ENCODE measurements at regions not wholly inside any gene's neighbourhood (a gene's known extent, or its start where the extent isn't known, plus 50 kb on each side); places are given as distances from the start of the nearest gene placed in this dataset.

DNA sequence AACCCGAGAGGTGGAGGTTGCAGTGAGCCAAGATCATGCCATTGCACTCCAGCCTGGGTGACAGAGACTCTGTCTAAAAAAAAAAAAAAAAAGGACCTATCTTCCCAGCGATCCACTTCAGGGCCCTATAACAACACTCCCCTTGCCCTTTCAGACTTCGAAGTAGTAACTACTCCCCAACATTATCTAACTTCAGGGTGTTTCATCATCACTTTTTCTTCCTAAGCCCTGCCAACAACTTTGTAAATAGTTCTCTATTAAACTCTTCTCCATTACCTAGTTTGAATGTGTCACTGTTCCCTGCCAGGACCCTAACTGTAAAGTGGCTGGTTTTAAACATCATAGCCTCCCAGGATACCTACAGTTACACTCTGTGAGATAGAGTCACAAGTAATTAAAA, 220.8 kb downstream of the BTG1 start:
- Histone ChIP-seq H3K4me1 (ENCODE audit: control insufficient read depth, insufficient read depth, low read length) (peaks cover 3% of the 10 kb centered on the region; the same call in 1 of the 2 replicates), H3K9me3 (ENCODE audit: control insufficient read depth, insufficient read depth, low read depth, low read length) (peaks cover 3% of the 10 kb centered on the region; the same call in 1 of the 2 replicates), H3K36me3 (ENCODE audit: control insufficient read depth, insufficient read depth, low read length) (no peaks in the 10 kb centered on the region), H3K4me3 (ENCODE audit: low read depth in 2 of 2, low read length in 2 of 2) (no peak overlapping the region), H3K27me3 (ENCODE audit: control insufficient read depth, insufficient read depth, low read length) (no peaks in the 10 kb centered on the region), H3K27ac (ENCODE audit: low read length) (no peak overlapping the region; the same call in 1 of the 2 replicates)
- intact Hi-C loops (cut with micrococcal nuclease; ENCODE audit: unreplicated experiment), result no loop called here
- in situ Hi-C loops (cut with HindIII; ENCODE audit: low pct_unique_long_range_greater_than_20kb, low sequenced_read_pairs), result no loop called here
- TF ChIP-seq, protein P1, sequence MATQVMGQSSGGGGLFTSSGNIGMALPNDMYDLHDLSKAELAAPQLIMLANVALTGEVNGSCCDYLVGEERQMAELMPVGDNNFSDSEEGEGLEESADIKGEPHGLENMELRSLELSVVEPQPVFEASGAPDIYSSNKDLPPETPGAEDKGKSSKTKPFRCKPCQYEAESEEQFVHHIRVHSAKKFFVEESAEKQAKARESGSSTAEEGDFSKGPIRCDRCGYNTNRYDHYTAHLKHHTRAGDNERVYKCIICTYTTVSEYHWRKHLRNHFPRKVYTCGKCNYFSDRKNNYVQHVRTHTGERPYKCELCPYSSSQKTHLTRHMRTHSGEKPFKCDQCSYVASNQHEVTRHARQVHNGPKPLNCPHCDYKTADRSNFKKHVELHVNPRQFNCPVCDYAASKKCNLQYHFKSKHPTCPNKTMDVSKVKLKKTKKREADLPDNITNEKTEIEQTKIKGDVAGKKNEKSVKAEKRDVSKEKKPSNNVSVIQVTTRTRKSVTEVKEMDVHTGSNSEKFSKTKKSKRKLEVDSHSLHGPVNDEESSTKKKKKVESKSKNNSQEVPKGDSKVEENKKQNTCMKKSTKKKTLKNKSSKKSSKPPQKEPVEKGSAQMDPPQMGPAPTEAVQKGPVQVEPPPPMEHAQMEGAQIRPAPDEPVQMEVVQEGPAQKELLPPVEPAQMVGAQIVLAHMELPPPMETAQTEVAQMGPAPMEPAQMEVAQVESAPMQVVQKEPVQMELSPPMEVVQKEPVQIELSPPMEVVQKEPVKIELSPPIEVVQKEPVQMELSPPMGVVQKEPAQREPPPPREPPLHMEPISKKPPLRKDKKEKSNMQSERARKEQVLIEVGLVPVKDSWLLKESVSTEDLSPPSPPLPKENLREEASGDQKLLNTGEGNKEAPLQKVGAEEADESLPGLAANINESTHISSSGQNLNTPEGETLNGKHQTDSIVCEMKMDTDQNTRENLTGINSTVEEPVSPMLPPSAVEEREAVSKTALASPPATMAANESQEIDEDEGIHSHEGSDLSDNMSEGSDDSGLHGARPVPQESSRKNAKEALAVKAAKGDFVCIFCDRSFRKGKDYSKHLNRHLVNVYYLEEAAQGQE (IDR thresholded peaks at IDR 0.05; ENCODE audit: insufficient read depth in 1 of 2, low read depth in 2 of 2, low read length in 1 of 2), result no peak
- TF ChIP-seq, protein P2, sequence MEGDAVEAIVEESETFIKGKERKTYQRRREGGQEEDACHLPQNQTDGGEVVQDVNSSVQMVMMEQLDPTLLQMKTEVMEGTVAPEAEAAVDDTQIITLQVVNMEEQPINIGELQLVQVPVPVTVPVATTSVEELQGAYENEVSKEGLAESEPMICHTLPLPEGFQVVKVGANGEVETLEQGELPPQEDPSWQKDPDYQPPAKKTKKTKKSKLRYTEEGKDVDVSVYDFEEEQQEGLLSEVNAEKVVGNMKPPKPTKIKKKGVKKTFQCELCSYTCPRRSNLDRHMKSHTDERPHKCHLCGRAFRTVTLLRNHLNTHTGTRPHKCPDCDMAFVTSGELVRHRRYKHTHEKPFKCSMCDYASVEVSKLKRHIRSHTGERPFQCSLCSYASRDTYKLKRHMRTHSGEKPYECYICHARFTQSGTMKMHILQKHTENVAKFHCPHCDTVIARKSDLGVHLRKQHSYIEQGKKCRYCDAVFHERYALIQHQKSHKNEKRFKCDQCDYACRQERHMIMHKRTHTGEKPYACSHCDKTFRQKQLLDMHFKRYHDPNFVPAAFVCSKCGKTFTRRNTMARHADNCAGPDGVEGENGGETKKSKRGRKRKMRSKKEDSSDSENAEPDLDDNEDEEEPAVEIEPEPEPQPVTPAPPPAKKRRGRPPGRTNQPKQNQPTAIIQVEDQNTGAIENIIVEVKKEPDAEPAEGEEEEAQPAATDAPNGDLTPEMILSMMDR (IDR thresholded peaks at IDR 0.05), result no peak
- TF ChIP-seq SIN3A (IDR thresholded peaks at IDR 0.05; ENCODE audit: borderline replicate concordance, insufficient read depth, low read depth, low read length) (no peak), TCF7L2 (IDR thresholded peaks at IDR 0.05; ENCODE audit: low read depth, low read length) (no peak), POLR2AphosphoS5 (IDR thresholded peaks at IDR 0.05; ENCODE audit: low read depth, low read length) (no peak)
- POLR2A ChIA-PET, result no interaction called here
- ATAC-seq (no peak), DNase-seq (ENCODE audit: low read depth, low spot score) (no peak)
- CTCF ChIA-PET, result no interaction called here
- no TSS peak for BruUV-seq (replicated peaks)

DNA sequence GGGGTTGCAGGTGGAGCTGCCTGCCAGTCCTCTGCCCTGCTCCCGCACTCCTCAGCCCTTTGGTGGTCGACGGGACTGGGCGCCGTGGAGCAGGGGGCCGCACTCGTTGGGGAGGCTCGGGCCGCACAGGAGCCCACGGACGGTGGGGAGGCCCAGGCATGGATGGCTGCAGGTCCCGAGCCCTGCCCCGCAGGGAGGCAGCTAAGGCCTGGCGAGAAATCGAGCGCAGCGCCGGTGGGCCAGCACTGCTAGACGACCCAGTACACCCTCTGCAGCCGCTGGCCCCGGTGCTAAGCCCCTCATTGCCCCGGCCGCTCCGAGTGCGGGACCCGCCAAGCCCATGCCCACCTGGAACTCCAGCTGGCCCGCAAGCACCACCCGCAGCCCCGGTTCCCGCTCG, 221.8 kb downstream of the BTG1 start:
- Histone ChIP-seq H3K4me3 (ENCODE audit: low read depth in 2 of 2, low read length in 2 of 2) (no peak overlapping the region), H3K4me1 (ENCODE audit: control insufficient read depth, insufficient read depth, low read length) (peaks cover 3% of the 10 kb centered on the region; the same call in 1 of the 2 replicates), H3K27ac (ENCODE audit: low read length) (no peak overlapping the region), H3K27me3 (ENCODE audit: control insufficient read depth, insufficient read depth, low read length) (no peaks in the 10 kb centered on the region), H3K9me3 (ENCODE audit: control insufficient read depth, insufficient read depth, low read depth, low read length) (peaks cover 3% of the 10 kb centered on the region; the same call in 1 of the 2 replicates), H3K36me3 (ENCODE audit: control insufficient read depth, insufficient read depth, low read length) (no peaks in the 10 kb centered on the region)
- DNase-seq (ENCODE audit: low read depth, low spot score) (no peak), ATAC-seq (no peak)
- no TSS peak for BruUV-seq (replicated peaks)
- ChIA-PET POLR2A (no interaction called here), CTCF (no interaction called here)
- TF ChIP-seq POLR2AphosphoS5 (IDR thresholded peaks at IDR 0.05; ENCODE audit: low read depth, low read length) (no peak), TCF7L2 (IDR thresholded peaks at IDR 0.05; ENCODE audit: low read depth, low read length) (no peak), SIN3A (IDR thresholded peaks at IDR 0.05; ENCODE audit: borderline replicate concordance, insufficient read depth, low read depth, low read length) (no peak)
- TF ChIP-seq, protein P2 (IDR thresholded peaks at IDR 0.05), result no peak
- TF ChIP-seq, protein P1 (IDR thresholded peaks at IDR 0.05; ENCODE audit: insufficient read depth in 1 of 2, low read depth in 2 of 2, low read length in 1 of 2), result no peak
- in situ Hi-C loops (cut with HindIII; ENCODE audit: low pct_unique_long_range_greater_than_20kb, low sequenced_read_pairs), result no loop called here
- intact Hi-C loops (cut with micrococcal nuclease; ENCODE audit: unreplicated experiment), result no loop called here
